GM11168 (cell line): ENCODE measurements at regions not wholly inside any gene's neighbourhood (a gene's known extent, or its start where the extent isn't known, plus 50 kb on each side); places are given as distances from the start of the nearest gene placed in this dataset.
"Not testable (repeated sequence)": the region's sequence is repeated elsewhere in the genome, so short reads cannot be mapped to it uniquely, and the experiment has no call there.

Experiments used
- in situ Hi-C: fragments of 300-500 bp; cut with MboI; formaldehyde crosslinking; loops from one replicate; pipeline ENCODE4 v1.12.0; 2022; ENCODE audit warnings: low sequenced_read_pairs; ENCODE audit not compliant: unreplicated experiment

DNA sequence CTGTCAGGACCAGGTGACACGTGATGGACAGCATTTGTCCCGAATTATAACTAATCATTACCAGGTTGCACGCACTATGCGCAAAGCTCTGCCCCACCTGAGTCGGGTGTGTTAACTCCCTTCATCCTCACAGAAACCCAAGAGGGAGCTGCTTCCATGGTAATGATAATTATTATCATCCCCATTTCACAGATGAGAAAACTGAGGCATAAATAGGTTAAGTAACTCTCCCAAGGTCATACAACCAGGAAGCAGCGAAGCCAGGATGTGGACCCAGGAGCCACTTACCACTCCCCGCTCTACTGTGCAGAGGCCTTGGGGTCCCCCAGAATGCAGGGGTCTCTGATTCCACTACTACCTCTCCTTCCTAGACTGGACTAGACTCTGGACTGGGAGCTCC lies 76.7 kb upstream of the TARDBP start:
- in situ Hi-C loops, result no loop called here

DNA sequence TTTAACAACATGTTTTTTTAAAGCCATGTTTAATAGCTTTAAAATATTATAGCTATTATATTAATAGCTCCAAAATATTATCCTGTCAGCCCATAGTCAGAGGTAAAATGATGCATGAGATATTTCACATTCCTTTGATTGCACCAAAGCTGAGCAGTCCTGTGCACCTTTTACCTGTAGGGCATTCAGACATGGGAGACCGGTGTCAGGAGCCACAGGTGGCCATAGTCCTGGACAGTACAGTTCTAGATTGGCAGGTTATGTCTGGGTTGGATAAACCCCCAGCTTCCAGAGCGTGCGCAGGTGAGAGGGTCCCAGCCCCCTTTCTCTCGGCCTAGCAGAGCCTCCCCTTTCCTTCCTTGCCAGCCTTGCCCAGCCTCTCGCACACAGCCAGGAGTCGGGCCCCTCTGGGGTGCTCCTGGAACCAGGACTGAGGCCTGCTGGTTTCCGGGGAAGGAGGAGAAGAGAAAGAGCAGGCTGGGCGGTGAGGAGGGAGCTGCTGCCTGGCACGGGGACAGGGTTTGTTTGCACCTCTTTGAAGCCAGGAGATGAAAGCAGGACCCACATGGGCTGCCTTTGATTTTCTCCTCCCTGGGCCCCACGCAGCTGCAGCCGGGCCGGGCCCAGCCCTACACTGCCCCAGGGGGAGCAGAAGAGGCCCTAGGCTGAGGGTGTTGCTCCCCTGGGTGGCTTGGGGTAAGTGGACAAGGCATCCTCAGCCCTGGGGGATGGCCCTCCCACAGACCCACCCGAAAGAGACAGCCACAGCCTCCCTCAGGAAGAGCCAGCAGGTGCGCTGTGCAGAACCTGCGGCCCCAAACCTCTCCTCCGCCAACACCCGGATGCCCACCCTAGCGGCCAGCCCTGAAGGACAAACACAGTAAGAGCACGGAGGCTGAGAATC lies 75.2 kb upstream of the TARDBP start:
- in situ Hi-C loops, result no loop called here

- in situ Hi-C loops, result no loop called here
Observed at GRCh38 chr1:10938741-10939417, 73.6 kb upstream of the TARDBP start.

DNA sequence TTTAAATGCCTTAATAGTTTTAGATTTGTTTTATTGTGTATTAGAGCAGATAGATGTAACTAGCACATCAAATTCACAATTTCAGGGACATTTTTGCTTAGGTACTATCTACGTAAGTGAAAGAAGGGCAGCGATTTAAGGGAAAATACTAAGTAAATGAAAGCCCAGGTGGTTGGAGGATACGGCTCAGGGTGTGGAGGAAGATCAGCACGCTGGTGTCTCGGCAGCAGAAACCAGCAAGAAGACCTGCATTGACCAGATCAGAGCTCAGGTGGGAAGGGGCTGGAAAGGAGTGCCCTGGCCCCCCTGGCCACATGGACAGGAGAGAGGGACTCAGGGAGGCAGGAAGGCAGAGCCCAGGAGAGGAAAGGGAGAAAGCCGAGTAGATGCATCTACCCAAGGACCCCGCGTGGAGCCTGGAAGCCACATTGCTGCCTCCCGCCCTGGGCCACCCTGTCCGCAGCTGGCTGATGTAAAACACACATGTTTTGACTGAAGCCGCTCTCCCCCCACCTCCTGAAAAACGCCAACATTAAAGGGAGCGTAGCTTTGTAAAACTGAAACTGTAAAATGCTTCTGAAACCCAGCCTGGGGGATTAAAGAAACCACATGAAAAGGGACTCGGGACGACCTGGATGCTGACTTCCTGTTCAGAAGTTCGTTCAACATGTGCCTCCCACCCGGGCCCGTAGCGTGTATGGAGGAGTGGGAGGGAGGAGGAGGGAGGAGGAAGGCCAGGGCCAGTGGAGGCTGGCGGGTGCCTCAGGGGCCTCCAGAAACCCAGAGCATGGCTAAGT lies 72.6 kb upstream of the TARDBP start:
- in situ Hi-C loops, result no loop called here

DNA sequence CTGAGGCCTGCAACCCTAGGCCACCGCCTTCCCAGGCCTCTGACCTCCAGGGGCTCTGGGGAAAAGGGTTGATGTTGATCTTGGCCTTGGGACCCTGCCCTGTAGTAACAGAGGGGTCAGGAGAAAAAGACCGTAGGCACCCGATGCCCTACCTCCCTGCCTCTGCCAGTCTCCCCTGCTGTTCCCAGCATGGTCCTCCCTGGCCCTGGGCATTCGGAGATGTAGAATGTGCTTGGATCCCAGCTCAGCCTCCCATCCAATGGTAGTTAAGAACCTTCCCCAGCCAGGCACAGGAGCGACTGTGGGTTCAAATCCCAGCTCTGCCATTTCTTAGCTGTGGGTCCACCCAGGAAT lies 72.0 kb upstream of the TARDBP start:
- in situ Hi-C loops, result no loop called here

GRCh38 chr1:10940838-10941237 lies 71.6 kb upstream of the TARDBP start:
- in situ Hi-C loops, result no loop called here

GRCh38 chr1:10941891-10942541 lies 70.4 kb upstream of the TARDBP start:
- in situ Hi-C loops, result no loop called here

DNA sequence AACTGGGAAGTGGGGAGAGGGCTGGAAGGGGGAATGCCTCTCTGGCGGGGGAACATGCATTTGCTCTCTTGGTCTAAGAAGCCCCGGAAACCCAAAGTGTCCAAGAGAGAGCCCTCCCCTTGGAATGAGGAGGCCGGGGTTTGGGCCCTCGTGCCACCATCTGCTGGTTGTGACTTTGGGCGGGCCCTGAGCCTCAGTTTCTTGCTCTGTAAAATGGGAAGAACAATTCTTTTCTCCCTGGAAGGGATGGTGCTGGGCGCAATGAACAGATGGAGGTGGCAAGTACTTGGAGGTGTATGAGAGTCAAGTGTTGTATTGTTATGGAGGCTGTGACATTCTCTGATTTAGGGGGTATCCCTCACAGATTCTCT lies 69.9 kb upstream of the TARDBP start:
- in situ Hi-C loops, result no loop called here

GRCh38 chr1:10943041-10943440 lies 69.4 kb upstream of the TARDBP start:
- in situ Hi-C loops, result no loop called here

DNA sequence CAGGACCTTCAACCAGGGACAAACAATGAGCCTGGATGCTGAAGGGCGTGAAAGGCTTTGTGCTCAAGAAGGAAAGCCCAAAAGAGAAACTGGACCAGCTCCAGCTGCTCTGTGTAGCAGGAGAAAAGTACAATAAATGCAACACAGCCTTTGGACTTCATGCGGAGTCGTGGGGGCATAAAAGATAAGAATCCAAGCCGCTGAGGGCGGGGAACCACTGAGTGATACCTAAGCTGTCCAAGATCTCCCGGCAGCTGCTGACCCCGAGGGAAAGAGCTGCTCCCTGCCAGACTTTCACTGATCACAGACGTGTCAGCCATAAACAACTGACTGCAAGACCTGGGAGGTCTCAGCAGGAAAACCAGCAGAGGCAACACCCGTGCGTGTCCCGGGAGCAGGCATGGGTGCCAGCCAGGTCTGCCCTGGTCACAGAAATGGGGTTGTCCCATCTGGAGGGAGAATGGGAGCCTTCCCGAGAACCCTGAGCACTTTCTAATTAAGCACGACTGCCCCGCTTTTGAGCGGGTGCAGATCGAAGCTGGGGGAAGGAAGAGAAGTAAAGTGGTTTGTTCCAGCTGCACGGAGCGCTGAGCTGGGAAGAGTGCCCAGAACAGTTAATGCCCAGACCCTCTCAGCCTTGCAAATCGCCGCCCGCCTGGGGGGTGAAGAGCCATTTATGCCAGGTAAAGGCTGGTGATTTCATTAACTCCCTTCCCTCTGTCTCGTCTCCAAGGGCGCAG lies 68.3 kb upstream of the TARDBP start:
- in situ Hi-C loops, result no loop called here

GRCh38 chr1:10945991-10946509 lies 66.4 kb upstream of the TARDBP start:
- in situ Hi-C loops, result no loop called here

- in situ Hi-C loops, result no loop called here
Observed at GRCh38 chr1:10947181-10947580, 65.3 kb upstream of the TARDBP start.

DNA sequence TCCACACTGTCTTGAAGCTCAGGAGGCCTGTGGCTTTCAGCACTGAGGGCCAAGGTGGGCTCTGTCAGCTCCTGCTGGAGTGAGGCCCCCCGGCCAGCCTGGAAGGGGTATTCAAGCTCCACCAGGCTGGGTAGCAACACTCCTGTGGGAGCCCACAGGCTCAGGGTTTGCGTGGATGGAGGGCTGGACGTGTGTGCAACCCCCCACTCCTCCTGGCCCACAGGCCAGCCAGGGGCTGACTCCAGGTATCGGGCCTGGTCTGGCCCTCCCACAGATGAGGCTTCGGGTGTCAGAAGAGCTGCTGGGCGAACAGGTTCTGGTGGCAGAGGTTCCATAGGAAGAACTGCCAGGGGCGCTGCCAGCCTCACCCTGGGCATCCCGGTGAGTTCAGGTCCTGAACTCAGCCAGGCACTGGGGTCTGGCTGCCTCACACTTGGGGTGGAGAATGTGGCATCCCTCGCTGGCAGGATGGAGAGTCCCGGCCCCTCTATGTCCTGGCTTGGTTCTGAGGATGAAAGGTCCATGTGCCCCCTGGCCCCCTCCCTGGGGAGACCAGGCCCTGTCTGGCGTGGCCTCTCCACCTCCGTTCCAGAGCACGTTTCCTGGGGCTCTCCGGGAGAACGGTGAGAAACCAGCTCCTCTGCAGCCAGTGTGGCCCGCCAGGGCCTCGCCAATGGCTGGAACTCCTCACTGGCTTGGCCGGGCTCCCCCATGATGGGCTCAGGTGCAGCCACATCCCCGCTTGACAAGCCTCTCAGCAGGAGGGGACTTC lies 64.6 kb upstream of the TARDBP start:
- in situ Hi-C loops, result no loop called here

DNA sequence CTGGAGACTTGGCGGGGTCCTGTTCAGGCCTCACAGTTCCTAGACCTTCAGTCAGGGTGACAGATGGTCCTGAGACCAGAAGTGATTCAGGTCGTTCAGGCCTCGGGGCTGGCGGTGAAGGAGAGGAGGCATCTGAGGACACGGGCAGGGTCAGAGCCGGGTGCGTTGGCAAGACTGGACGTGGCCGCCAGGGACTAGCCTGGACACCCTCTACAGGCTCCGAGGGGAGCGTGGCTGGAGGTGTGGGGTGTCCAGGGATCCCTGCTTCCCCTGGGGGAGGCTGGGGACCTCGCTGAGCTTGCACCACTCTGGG lies 64.0 kb upstream of the TARDBP start:
- in situ Hi-C loops, result no loop called here

- in situ Hi-C loops, result no loop called here
Observed at GRCh38 chr1:10950316-10951172, 61.9 kb upstream of the TARDBP start.

- in situ Hi-C loops, result not testable (repeated sequence)
Observed at GRCh38 chr1:10951298-10951697, 61.2 kb upstream of the TARDBP start.

DNA sequence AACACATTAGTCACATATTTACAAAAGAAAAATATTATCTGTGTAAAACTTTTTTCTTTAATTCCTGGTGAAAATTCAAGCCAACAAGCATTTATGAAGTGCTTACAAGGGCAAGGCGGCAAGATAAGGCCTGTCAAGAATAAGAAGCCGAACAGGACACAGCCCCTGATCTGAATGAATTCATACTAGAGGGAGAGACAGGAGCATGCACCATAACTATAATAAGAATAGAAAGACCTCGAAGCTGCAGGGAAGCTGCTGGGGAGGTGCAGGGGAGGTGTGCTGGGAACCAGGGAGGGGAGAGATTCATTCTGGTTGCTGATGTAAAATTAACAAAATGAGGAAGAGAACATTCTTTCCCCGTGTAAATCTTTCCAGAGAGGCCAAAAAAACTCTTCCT lies 60.5 kb upstream of the TARDBP start:
- in situ Hi-C loops, result no loop called here

DNA sequence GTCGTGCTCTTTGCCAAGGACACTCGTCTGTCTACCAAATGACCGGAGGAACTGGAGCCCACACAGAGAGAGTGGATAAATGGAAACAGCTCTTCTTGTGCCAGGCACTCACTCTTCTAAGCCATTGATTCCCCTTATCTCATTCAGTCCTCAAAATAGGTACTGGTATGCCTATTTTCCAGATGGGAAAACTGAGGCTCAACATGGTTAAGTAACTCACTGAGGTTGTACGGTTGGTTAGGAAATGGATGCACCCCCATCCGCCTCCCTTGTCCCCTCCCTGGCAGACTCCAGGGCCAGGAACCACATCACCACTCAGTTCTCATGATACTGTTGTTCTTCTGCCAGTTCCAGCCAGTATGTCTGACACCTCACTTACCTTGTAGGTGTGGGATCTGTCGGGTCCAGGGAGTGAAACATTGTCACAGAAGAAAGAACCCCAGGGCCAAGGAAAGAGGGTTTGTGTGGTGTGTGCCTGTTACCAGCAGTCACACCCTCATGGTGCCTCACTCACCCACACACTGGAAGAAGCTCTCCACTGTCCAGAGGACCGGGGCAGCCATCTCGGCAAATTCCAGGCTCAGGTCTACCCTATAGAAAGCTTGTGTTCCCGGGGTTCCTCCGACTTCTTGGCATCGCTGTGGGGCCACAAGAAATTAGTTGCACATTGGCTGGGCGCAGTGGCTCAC lies 58.8 kb upstream of the TARDBP start:
- in situ Hi-C loops, result no loop called here
